HG03442 (cell line): ENCODE measurements at regions not wholly inside any gene's neighbourhood (a gene's known extent, or its start where the extent isn't known, plus 50 kb on each side); places are given as distances from the start of the nearest gene placed in this dataset.
"Not testable (repeated sequence)": the region's sequence is repeated elsewhere in the genome, so short reads cannot be mapped to it uniquely, and the experiment has no call there.

Source experiments
- ATAC-seq: cut with Tn5 transposase; IDR thresholded peaks from one replicate; pipeline ENCODE4 v1.9.1; 2021; ENCODE audit warnings: mild to moderate bottlenecking, moderate library complexity; ENCODE audit not compliant: unreplicated experiment

DNA sequence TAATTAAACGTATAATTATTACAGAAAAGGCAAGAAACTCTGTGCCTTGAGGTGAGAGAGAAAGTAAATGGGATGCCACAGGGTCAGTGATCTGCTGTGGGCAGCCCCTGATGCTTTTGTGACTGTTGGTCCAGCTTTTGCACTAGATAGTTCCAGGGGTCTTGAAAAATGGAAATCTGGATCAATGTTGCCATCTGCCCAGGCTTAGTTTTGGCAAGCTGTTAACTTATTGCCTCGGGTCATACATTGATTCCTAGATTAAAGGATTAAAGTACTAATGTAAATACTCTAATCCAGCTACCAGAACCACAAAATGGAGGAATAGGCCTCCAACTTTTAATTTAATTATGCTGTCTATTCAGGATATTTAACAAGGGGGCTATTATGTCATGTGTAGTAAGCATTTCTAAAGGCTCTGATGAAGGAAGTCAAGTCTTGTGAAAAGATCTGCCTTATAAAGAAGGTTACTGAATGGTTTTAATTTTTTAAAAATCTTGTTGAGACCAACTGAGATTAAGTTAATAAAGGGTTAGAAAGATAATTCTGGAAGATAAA lies 376.0 kb upstream of the HS3ST5 start:
- ATAC-seq, result no peak

GRCh38 chr6:114718186-114718585 lies 375.4 kb upstream of the HS3ST5 start:
- ATAC-seq, result no peak

- ATAC-seq, result peak; percentile 60
Observed at GRCh38 chr6:114714836-114715507, 372.1 kb upstream of the HS3ST5 start.

DNA sequence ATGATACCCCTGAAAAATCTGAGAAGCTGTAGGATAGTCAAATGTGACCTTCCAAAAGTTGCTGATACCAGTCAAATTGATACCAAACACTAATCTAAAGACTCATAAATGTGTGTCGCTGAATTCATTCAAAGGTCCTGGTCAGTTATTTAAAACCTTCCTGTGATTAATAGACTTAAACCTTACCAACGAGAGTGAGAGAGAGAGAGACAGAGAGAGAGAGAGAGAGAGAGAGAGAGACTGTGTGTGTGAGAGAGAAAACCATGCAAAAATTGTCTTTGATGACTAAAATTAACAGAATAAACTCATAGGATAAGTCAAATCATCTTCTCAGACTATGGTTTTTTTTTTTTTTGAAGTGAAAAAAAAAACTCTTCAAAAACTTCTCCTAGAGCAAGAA lies 370.9 kb upstream of the HS3ST5 start:
- ATAC-seq, result peak; percentile 43

DNA sequence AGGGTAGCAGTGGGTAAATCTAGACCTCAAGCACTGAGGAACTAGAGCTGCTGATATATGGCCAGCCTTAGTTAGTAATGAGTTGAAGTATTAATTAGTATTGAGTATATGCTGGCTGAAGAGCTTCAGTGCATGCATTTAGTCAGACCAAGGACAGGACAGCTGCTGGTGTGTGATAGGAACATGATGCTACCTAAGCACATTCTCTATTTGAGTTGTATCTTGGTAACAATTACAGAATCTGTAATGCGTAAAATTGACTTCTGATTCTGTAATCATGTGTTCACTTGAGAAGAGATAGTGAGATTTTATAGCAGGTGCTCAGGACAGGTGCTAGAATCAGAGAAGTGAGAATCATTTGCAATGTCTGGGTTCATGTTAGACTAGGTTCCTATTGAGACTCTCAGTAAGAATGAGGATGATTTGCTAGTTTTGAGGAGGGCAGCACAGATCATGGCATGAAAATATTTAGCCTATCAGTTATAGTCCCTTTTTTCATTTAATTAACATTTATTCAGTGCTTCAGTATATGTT lies 369.4 kb upstream of the HS3ST5 start:
- ATAC-seq, result no peak

- no peak for ATAC-seq
Observed at GRCh38 chr6:114707081-114707620, 364.3 kb upstream of the HS3ST5 start.

DNA sequence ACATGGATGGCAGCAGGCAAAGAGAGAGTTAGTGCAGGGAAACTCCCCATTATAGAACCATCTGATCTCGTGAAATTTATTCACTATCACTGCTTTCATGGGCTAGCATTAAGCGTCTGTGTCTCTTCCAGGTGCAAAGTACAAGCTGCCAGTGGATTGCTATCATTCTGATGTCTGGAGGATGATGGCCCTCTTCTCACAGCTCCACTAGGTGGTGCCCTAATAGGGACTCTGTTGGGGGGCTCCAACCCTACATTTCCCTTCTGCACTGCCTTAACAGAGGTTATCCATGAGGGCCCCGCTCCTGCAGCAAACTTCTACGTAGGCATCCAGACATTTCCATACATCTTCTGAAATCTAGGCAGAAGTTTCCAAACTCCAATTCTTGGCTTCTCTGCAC lies 347.8 kb upstream of the HS3ST5 start:
- ATAC-seq, result no peak

GRCh38 chr6:114659513-114659912 lies 316.7 kb upstream of the HS3ST5 start:
- ATAC-seq, result no peak

- no peak for ATAC-seq
Observed at GRCh38 chr6:114651611-114652010, 308.8 kb upstream of the HS3ST5 start.

GRCh38 chr6:114650891-114651290 lies 308.1 kb upstream of the HS3ST5 start:
- ATAC-seq, result no peak

DNA sequence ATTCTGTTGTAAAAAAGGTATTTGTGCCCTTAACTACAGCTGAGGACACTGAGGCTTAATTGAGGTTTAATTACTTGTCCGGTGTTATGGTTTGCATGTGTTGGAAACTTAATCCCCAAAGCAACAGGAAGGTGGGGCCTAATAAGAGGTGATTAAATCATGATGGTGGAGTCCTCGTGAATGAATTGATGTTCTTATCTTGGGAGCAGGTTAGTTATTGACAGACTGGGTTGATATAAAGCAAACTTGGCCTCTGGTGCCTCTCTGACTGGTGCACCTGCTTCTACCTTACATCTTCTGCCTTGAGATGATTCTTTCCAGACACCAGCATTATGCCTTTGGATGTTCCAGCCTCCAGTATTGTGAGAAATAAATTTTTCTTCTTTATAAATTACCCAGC lies 306.5 kb upstream of the HS3ST5 start:
- ATAC-seq, result no peak

- no peak for ATAC-seq
Observed at GRCh38 chr6:114648847-114649246, 306.0 kb upstream of the HS3ST5 start.

DNA sequence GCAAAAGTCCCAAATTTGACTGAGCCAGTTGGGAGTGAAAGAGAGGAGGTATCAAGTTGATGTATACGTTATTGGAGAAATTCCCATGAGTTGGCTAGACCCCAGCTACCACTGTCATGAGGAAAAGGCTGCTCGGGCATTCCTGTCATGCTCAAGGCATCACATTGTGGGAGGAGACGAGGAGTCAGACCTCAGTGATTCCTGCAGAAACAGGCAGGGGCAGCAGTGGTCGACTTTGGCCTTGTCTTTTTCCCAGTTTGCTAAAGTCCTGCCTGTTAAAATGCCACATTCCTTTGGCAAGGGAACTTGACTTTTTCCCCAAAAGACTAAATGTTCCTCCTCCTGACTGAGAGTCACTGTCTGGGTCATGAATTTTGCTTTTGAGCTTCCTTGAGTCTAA lies 295.5 kb upstream of the HS3ST5 start:
- no peak for ATAC-seq

GRCh38 chr6:114634016-114634415 lies 291.2 kb upstream of the HS3ST5 start:
- ATAC-seq, result no peak

DNA sequence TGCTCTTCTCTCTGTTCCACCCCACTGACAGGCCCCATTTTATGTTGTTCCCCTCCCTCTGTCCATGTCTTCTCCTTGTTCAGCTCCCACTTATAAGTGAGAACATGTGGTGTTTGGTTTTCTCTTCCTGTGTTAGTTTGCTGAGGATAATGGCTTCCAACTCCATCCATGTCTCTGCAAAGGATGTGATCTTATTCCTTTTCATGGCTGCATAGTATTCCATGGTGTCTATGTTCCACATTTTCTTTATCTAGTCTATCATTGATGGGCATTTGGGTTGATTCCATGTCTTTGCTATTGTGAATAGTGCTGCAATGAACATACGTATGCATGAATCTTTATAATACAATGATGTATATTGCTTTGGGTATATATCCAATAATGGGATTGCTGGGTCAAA lies 283.4 kb upstream of the HS3ST5 start:
- ATAC-seq, result not testable (repeated sequence)

GRCh38 chr6:114619621-114620200 lies 276.9 kb upstream of the HS3ST5 start:
- ATAC-seq, result no peak

DNA sequence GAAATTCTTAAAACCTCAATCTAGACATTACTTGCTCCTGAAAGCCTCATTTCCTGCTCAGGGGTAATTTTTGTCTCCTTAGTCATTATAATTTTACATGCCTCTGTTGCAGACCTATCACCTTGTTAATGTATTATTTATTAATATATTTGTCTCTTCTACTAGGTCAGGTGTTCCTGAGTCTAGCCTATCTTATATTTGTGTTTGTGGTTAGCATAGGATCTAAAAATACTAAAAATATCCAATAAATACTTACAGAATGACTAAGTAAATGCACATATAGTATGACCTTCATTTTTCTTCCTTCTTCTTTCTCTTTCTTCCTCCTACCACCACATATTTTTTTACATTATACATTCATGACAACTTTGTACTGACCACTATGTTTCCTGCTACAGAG lies 268.9 kb upstream of the HS3ST5 start:
- ATAC-seq, result no peak

GRCh38 chr6:114608091-114608490 lies 265.3 kb upstream of the HS3ST5 start:
- no peak for ATAC-seq

GRCh38 chr6:114605656-114606055 lies 262.8 kb upstream of the HS3ST5 start:
- no peak for ATAC-seq

GRCh38 chr6:114600381-114600780 lies 257.6 kb upstream of the HS3ST5 start:
- no peak for ATAC-seq

DNA sequence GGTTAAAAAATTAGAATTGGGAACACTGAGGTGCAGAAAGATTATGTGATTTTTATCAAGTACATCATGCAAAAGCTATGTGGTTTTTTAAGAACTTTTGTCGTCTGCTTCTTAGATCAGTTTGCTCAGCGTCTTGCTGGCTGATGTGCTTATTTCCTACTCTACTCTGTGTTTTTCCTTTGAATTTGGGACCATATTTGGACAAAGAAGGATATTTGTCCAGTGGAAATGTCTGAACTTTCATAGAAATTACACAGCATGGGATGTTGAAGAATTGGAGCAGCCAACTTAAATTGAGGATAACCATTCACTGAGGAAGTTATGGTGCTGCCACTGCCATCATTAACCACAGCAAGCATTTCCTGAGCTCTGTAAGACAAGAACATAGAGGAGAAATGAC lies 252.8 kb upstream of the HS3ST5 start:
- no peak for ATAC-seq

- no peak for ATAC-seq
Observed at GRCh38 chr6:114595186-114595585, 252.4 kb upstream of the HS3ST5 start.
